ENCODE measurements at regions not wholly inside any gene's neighbourhood (a gene's known extent, or its start where the extent isn't known, plus 50 kb on each side); places are given as distances from the start of the nearest gene placed in this dataset.
A peak's percentile ranks its signal among the peaks of the same experiment; 100 is the strongest.

DNA sequence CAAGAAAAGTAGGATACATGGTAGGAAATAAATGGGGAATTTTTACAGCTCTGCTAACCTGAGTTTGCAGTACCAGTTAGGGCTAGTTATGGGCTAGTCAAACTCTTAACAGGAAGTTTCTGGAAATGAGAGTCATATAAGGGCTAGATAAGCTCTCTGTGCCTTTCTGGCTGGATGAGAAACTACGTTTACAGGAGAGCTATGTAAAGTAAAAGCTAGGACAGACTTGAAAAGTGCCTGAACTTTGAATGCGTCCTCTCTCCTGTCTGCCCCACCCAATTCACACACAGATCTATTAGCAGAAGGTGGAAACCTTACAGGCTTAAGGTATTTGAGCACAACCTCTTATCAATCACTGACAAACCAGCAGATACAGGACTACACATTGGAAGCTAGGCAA lies 167.1 kb downstream of the SNX19 start:
- Mint-ChIP-seq H3K36me3 (ENCODE audit: low read depth) (no peaks in the 10 kb centered on the region), H3K4me1 (no peaks in the 10 kb centered on the region), H3K27ac (ENCODE audit: unreplicated experiment) (no peak overlapping the region), H3K9me3 (peaks cover 12% of the 10 kb centered on the region), H3K27me3 (ENCODE audit: low read depth) (no peaks in the 10 kb centered on the region), H3K4me3 (no peak overlapping the region)
- DNase-seq (ENCODE audit: low read depth, low spot score): no peak
- TF ChIP-seq, protein P1, sequence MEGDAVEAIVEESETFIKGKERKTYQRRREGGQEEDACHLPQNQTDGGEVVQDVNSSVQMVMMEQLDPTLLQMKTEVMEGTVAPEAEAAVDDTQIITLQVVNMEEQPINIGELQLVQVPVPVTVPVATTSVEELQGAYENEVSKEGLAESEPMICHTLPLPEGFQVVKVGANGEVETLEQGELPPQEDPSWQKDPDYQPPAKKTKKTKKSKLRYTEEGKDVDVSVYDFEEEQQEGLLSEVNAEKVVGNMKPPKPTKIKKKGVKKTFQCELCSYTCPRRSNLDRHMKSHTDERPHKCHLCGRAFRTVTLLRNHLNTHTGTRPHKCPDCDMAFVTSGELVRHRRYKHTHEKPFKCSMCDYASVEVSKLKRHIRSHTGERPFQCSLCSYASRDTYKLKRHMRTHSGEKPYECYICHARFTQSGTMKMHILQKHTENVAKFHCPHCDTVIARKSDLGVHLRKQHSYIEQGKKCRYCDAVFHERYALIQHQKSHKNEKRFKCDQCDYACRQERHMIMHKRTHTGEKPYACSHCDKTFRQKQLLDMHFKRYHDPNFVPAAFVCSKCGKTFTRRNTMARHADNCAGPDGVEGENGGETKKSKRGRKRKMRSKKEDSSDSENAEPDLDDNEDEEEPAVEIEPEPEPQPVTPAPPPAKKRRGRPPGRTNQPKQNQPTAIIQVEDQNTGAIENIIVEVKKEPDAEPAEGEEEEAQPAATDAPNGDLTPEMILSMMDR (conservative IDR thresholded peaks at IDR 0.05): no peak

- DNase-seq (ENCODE audit: low read depth, low spot score): no peak
- H3K27me3 Mint-ChIP-seq (ENCODE audit: low read depth): no peaks in the 10 kb centered on the region
- H3K4me3 Mint-ChIP-seq: no peak overlapping the region
- peak overlapping the region; percentile 29 for H3K27ac Mint-ChIP-seq (ENCODE audit: unreplicated experiment)
- H3K36me3 Mint-ChIP-seq (ENCODE audit: low read depth): no peaks in the 10 kb centered on the region
- peaks cover 31% of the 10 kb centered on the region for H3K4me1 Mint-ChIP-seq
- peaks cover 4% of the 10 kb centered on the region for H3K9me3 Mint-ChIP-seq
- TF ChIP-seq, protein P1 (conservative IDR thresholded peaks at IDR 0.05): no peak
These were observed 155.7 kb downstream of the SNX19 start for GRCh38 chr11:130760515-130761125.

GRCh38 chr11:130761560-130762220 lies 154.6 kb downstream of the SNX19 start:
- no peak for DNase-seq (ENCODE audit: low read depth, low spot score)
- Mint-ChIP-seq H3K36me3 (ENCODE audit: low read depth) (peaks cover 3% of the 10 kb centered on the region), H3K4me3 (no peak overlapping the region), H3K9me3 (peaks cover 4% of the 10 kb centered on the region), H3K4me1 (peaks cover 42% of the 10 kb centered on the region), H3K27ac (ENCODE audit: unreplicated experiment) (no peak overlapping the region), H3K27me3 (ENCODE audit: low read depth) (no peaks in the 10 kb centered on the region)
- TF ChIP-seq, protein P1 (conservative IDR thresholded peaks at IDR 0.05): no peak

DNA sequence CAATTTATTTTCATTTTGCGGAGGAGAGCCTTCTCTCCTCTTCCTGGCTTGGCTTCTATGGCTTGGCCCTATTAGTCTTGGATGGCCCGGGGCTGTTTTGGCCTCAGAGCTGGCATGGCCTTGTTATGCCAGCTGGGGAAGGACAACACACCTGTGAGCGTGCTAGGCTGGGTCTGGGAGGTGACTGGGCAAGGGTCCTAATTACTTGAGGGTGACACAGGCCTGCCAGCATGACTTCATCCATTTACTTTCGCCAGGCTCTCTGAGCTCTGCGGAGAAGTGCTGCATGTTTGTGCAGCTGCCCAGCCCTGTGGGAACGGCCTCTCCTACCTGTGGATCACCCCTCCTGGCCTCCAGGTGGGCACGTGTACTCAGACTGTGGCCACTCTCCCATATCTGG lies 153.6 kb downstream of the SNX19 start:
- TF ChIP-seq, protein P1 (conservative IDR thresholded peaks at IDR 0.05): no peak
- H3K4me3 Mint-ChIP-seq: no peak overlapping the region
- H3K36me3 Mint-ChIP-seq (ENCODE audit: low read depth): peaks cover 3% of the 10 kb centered on the region
- no peak overlapping the region for H3K27ac Mint-ChIP-seq (ENCODE audit: unreplicated experiment)
- DNase-seq (ENCODE audit: low read depth, low spot score): no peak
- peaks cover 42% of the 10 kb centered on the region for H3K4me1 Mint-ChIP-seq
- H3K9me3 Mint-ChIP-seq: peaks cover 4% of the 10 kb centered on the region
- H3K27me3 Mint-ChIP-seq (ENCODE audit: low read depth): no peaks in the 10 kb centered on the region

DNA sequence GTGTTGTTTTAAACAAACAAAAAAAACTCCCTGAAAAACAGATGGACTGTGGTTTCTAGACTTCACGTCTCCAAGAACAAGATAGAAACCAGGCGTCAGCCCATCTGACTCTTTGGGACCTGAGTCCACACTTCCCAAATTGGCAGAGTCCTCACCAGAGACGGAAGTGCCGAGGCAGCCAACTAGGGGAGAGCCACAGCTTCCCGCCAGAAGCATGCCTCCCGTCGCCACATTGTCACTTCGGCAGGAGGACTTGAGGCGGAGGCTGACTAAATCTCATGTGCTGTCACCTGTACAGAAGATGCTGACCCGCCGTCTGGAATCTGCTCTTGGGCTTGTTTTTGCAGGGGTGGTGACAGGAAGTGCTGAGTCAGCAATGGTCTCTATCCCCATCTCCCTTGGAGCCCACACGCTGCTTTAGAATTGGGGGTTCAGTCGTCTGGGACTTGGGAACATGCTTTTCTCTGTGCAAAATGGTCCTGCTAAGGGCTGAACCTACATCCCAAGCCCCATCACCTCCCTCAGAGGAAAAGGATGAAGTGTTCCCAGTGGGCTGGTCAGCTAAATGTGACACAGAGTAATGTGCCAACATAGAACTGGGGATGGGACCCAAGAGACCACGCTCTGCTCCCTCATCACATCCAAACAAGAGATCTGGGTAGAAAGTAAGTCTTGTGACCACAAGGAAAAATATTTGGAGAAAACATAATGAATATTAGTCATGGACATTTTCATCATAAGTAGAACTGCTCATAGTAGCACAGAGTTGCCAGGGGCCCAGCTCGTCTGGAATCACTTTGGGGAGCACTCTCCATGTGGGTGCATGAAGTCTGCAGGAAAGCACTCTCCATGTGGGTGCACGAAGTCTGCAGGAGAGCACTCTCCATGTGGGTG lies 152.9 kb downstream of the SNX19 start:
- no peak overlapping the region for H3K27ac Mint-ChIP-seq (ENCODE audit: unreplicated experiment)
- TF ChIP-seq, protein P1 (conservative IDR thresholded peaks at IDR 0.05): no peak
- peaks cover 3% of the 10 kb centered on the region for H3K36me3 Mint-ChIP-seq (ENCODE audit: low read depth)
- peaks cover 42% of the 10 kb centered on the region for H3K4me1 Mint-ChIP-seq
- no peaks in the 10 kb centered on the region for H3K27me3 Mint-ChIP-seq (ENCODE audit: low read depth)
- H3K9me3 Mint-ChIP-seq: peaks cover 4% of the 10 kb centered on the region
- no peak for DNase-seq (ENCODE audit: low read depth, low spot score)
- H3K4me3 Mint-ChIP-seq: no peak overlapping the region
